ENCODE measurements at regions not wholly inside any gene's neighbourhood (a gene's known extent, or its start where the extent isn't known, plus 50 kb on each side); places are given as distances from the start of the nearest gene placed in this dataset.

DNA sequence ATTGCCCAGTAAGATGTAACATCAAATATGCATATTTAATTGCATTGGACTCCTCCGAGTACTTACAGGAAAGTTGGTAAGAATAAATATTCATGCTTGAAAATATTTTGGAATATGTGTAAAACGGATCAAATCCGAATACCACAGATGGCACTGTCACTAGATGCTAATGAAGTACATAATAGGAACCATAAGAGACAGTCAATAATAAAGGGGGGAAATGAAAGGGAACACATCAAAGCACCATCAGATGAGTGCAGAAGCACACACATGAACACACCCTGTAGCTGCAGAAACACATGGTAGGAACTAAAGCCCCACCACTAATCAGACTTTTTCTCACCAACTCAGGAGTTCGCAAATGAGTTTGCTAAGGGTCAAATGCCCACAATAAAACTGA lies 52.2 kb upstream of the PAGE5 start:
- H3K27me3 Mint-ChIP-seq (ENCODE audit: low read depth) = peaks cover 6% of the 10 kb centered on the region
- POLR2A ChIA-PET = no interaction called here
- ATAC-seq = no peak

DNA sequence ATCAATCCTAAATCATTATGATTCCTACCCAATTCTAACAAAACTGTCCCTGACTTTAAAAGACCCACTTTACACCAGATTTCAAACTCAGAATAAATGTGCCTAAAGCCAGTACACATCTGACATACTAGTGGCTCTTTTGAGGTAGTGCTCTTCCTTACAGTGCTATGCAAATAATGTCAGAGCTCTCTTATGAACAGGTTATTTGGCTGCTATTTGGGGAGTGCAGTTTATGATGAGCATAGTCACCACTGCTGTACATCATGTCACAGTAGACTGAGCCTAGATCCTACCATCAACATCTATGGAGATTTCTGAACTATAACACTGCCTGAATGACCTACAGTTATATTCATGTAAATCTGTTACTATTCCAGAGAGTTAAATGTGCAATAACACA lies 50.4 kb upstream of the PAGE5 start:
- Mint-ChIP-seq H3K27ac (no peak overlapping the region), H3K36me3 (ENCODE audit: low read depth) (no peaks in the 10 kb centered on the region), H3K4me3 (no peak overlapping the region), H3K9me3 (ENCODE audit: insufficient read depth) (no peaks in the 10 kb centered on the region), H3K27me3 (ENCODE audit: low read depth) (peaks cover 4% of the 10 kb centered on the region), H3K4me1 (ENCODE audit: low read depth) (no peaks in the 10 kb centered on the region)
- DNase-seq (no peak), ATAC-seq (no peak)
- POLR2A ChIA-PET = no interaction called here
- CTCF ChIA-PET = no interaction called here

More for the DNA sequence above, 52.2 kb upstream of the PAGE5 start:
- no peaks in the 10 kb centered on the region for H3K9me3 Mint-ChIP-seq (ENCODE audit: insufficient read depth)
- no peaks in the 10 kb centered on the region for H3K36me3 Mint-ChIP-seq (ENCODE audit: low read depth)
- no peaks in the 10 kb centered on the region for H3K4me1 Mint-ChIP-seq (ENCODE audit: low read depth)
- no peak overlapping the region for H3K27ac Mint-ChIP-seq
- H3K4me3 Mint-ChIP-seq = no peak overlapping the region
- DNase-seq = no peak
- CTCF ChIA-PET = no interaction called here

Data from activated CD8-positive, alpha-beta T cell treated with anti-CD3 and anti-CD28 coated beads, Interleukin-2, amount 10 ng/mL, durations not matched to agents 7 days and 5 days (primary cell).